HG02678 (cell line): ENCODE measurements at regions not wholly inside any gene's neighbourhood (a gene's known extent, or its start where the extent isn't known, plus 50 kb on each side); places are given as distances from the start of the nearest gene placed in this dataset.
"Not testable (repeated sequence)": the region's sequence is repeated elsewhere in the genome, so short reads cannot be mapped to it uniquely, and the experiment has no call there.

Experiments
- ATAC-seq: cut with Tn5 transposase; IDR thresholded peaks from one replicate; pipeline ENCODE4 v1.9.1; 2021; ENCODE audit warnings: mild to moderate bottlenecking, moderate library complexity; ENCODE audit not compliant: unreplicated experiment

DNA sequence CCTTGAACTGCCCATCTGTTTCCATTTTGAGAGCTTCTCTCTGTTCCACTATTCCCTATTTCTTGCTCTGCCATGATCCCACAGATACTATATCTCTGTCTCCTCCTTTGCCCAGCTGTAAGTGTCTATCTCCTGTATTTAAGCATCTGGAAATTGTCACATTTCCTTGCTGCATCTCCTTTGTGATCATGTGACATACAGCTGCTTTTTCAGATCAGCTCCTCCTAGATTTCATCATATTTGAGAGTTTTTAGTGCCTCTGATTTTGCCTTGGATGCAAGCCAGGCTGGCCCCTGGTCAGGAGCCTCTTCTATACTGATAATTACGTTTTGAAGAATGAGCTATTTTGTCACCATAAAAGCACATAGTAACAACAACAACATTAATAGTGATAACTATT is 131.7 kb upstream of the TNP1 start:
- ATAC-seq = no peak

DNA sequence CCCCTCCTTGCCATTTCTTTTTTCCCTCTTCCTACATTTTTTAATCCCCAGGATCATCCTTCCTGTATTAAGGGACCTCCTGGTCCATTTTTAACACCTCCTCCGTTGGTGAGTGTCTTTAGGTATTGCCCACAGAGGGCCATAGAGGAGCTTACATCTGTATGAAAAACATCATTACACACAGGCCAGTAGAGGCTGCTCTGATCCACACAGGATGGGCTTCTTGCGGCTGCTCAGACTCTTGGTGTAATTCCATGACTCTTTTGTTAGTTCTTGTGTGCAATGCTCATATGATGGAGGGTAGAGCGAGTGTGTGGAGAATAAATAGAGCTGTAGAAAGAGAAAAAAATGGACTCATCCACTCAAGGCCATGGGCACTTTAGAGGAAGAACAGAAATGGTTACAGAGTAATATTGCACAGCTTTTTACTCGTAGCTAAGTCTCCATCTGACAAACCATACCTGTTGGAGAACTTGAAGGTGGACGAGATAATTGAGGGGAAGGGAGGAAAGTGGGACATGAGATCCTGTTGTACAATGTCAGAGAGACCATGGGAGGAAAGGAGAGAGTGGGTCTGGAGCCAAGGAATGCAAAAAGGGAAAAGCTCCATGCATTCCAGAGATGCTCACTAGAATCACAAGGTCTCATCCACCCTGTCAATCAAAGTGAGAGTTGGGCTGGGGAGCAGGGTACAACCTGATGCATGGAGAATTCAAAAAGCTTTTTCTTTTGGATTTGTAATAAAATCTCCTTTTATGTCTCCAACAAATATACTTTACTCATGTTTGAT is 129.7 kb upstream of the TNP1 start:
- ATAC-seq = no peak

- no peak for ATAC-seq
Observed at GRCh38 chr2:216987252-216987821, 127.5 kb upstream of the TNP1 start.

- ATAC-seq = no peak
Observed at GRCh38 chr2:216985658-216986141, 125.8 kb upstream of the TNP1 start.

DNA sequence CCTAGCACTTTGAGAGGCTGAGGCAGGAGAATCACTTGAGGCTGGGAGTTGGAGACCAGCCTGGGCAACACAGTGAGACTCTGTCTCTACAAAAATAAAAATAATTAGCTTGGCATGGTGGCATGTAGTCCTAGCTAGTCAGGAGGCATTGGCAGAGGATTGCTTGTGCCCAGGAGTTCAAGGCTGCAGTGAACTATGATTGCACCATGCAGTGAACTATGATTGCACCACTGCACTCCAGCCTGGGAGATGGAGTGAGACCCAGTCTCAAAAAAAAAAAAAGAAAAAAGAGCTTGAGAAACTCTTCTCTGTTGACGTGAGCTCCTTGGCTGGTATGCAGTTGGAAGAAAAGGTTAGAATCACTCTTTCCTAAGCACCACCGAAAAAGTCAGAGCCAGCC is 125.1 kb upstream of the TNP1 start:
- ATAC-seq = no peak

DNA sequence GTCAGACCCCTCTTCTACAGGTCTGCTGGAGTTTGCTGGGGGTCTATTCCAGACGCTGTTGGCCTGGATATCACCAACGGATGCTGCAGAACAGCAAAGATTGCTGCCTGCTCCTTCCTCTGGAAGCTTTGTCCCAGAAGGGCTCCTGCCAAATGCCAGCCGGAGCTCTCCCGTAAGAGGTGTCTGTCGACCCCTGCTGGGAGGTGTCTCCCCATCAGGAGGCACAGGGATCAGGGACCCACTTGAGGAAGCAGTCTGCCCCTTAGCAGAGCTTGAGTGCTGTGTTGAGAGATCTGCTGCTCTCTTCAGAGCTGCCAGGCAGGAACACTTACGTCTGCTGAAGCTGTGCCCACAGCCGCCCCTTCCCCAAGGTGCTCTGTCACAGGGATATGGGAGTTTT is 122.1 kb upstream of the TNP1 start:
- not testable (repeated sequence) for ATAC-seq

GRCh38 chr2:216980510-216980909 is 120.6 kb upstream of the TNP1 start:
- ATAC-seq = not testable (repeated sequence)

GRCh38 chr2:216974321-216975302 is 114.7 kb upstream of the TNP1 start:
- ATAC-seq = no peak

- ATAC-seq = no peak
Observed at GRCh38 chr2:216971593-216971992, 111.7 kb upstream of the TNP1 start.

GRCh38 chr2:216970359-216970915 is 110.6 kb upstream of the TNP1 start:
- ATAC-seq = no peak

DNA sequence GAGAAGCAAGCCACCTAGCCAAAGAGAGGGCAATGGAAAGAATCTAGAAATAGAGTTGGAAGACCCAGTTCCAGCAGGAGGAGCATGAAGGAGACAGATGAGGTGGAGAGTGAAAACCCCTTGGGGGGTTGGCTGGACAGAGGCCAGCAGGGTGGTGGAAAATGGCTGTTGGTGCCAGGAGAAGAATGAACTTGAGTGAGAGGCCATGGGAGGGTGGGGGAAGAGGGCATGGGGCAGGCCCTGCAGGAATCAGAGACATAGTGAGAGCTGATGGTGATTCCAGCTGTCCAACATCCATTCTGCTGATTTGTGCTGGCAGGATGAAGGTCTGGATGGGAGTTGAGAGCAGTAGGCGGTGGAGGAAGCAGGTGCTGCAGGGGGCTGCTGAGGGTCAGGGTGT is 108.0 kb upstream of the TNP1 start:
- ATAC-seq = no peak

- no peak for ATAC-seq
Observed at GRCh38 chr2:216960671-216961268, 100.9 kb upstream of the TNP1 start.

GRCh38 chr2:216959433-216959832 is 99.6 kb upstream of the TNP1 start:
- ATAC-seq = no peak

- no peak for ATAC-seq
Observed at GRCh38 chr2:216956820-216957493, 97.1 kb upstream of the TNP1 start.

DNA sequence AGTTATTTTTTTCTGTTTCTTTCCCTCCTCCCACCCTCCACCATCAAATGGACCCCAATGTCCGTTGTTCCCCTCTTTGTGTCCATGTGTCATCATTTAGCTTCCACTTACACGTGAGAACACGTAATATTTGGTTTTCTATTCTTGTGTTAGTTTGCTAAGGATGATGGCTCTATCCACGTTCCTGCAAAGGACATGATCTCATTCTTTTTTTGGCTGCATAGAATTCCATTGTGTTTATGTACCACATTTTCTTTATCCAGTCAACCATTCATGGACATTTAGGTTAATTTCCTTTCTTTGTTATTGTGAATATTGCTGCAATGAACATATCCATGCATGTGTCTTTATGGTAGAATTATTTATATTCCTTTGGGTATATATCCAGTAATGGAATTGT is 91.3 kb upstream of the TNP1 start:
- no peak for ATAC-seq

DNA sequence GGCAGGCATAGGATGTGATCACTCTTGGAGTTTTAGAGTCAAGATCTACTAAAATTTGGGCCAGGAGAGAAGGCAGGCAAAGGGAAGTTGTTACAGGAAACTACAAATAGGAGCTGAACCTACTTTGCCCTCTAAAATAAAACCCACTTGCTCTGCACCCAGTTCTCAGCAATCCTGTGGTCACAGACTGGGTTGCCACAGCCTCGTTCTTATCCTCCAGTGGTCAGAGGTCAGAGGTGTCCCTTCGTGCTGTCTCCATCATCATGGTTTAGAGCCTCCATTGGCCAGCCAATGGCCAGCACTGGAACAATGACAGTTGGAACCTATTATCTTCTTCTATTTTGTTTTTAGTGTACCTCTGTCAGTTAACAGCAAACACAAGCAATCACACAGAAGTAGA is 90.7 kb upstream of the TNP1 start:
- ATAC-seq = no peak

- no peak for ATAC-seq
Observed at GRCh38 chr2:216949700-216950413, 90.0 kb upstream of the TNP1 start.

DNA sequence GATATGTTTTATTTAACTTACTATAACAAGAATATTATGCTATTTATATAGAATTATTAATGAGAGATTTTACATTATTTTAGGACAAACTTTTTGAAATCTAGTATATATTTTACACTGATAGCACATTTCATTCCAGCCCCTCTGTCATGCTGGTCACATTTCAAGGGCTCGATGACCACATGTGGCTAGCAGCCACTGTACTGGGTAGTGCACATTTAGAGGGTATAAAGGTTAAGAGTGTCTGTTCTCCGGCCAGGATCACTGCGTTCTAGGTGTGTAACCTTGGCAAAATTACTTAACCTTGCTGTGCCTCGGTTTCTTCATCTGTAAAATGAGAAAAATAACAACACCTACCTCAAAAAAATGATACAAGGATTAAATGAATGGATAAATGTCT is 87.2 kb upstream of the TNP1 start:
- ATAC-seq = no peak

- ATAC-seq = no peak
Observed at GRCh38 chr2:216944733-216945132, 84.9 kb upstream of the TNP1 start.

DNA sequence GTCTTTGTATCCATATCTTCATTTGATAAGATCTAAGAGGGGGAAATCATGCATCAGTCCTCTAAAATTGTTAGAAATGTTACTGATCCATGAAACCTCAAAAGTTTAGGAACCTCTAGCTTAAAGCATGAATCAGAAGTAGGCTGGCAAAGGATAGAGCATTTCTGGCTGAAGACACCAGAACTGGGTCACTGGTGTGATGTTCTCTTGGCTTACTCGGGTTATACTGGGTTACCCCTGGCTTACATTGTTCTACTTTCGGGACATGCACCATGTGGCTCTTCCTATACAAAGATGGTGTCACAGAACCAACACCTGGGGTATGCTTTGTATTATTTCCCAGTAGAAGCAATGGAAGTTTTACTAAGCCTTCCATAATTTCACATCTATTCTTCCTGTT is 83.2 kb upstream of the TNP1 start:
- ATAC-seq = no peak
